ENCODE measurements at regions not wholly inside any gene's neighbourhood (a gene's known extent, or its start where the extent isn't known, plus 50 kb on each side); places are given as distances from the start of the nearest gene placed in this dataset.
A peak's percentile ranks its signal among the peaks of the same experiment; 100 is the strongest.

- H3K18ac ChIP-seq (ENCODE audit: low read depth in 1 of 2, low read length in 2 of 2): no peak overlapping the region
- no peak overlapping the region for H3K14ac ChIP-seq (ENCODE audit: low read length in 2 of 2)
- peaks cover 0 to 19% of the 10 kb centered on the region in 2 experiments for H3K27me3 ChIP-seq (ENCODE audit: control insufficient read depth in 1 of 2, insufficient read depth in 1 of 2, low read length in 2 of 2)
- no peak overlapping the region for H2AK5ac ChIP-seq (ENCODE audit: low read length, severe bottlenecking)
- H2BK12ac ChIP-seq (ENCODE audit: low read length in 2 of 2): no peak overlapping the region
- H3K4me2 ChIP-seq (ENCODE audit: low read length, poor library complexity, severe bottlenecking): peak overlapping the region; percentile 34
- DNase-seq: peak; percentile 68
- H2BK15ac ChIP-seq (ENCODE audit: low read depth, poor library complexity, severe bottlenecking): no peak overlapping the region
- peak overlapping the region in 1 of 2 experiments; percentile 33 for H3K4me3 ChIP-seq (ENCODE audit: insufficient read depth in 1 of 2, low read depth in 1 of 2, low read length in 2 of 2)
- H3K4me1 ChIP-seq (ENCODE audit: control insufficient read depth, insufficient read depth, low read depth, low read length): no peaks in the 10 kb centered on the region
- H3K23ac ChIP-seq (ENCODE audit: low read length in 2 of 2): no peak overlapping the region
- peaks cover 19% of the 10 kb centered on the region for H3K9me3 ChIP-seq (ENCODE audit: control insufficient read depth, low read length)
- peak overlapping the region; percentile 97 for H3K27ac ChIP-seq (ENCODE audit: low read length, poor library complexity, severe bottlenecking)
- H2BK5ac ChIP-seq (ENCODE audit: low read depth, low read length, poor library complexity, severe bottlenecking): peak overlapping the region; percentile 66
- peak overlapping the region; percentile 79 for H3K9ac ChIP-seq (ENCODE audit: low read length)
- no peak overlapping the region for H4K91ac ChIP-seq (ENCODE audit: low read length)
- H2AFZ ChIP-seq (ENCODE audit: low read depth, low read length): no peak overlapping the region
- 0% methylated on average over 1 of the region's 5 CpGs for WGBS
- H3K79me1 ChIP-seq (replicated peaks; ENCODE audit: low read length, poor library complexity, severe bottlenecking): no peaks in the 10 kb centered on the region
- H2BK120ac ChIP-seq (ENCODE audit: low read depth, low read length): no peak overlapping the region
- H4K8ac ChIP-seq (ENCODE audit: low read length): no peak overlapping the region
- H3K36me3 ChIP-seq (ENCODE audit: control insufficient read depth in 1 of 2, insufficient read depth in 2 of 2, low read depth in 1 of 2, low read length in 2 of 2): no peaks in the 10 kb centered on the region
- H3K4ac ChIP-seq (ENCODE audit: low read depth in 1 of 2, low read length in 2 of 2): no peak overlapping the region
Measured at GRCh38 chrX:40845331-40845911, 110.1 kb upstream of the MED14 start.

- H2AFZ ChIP-seq (ENCODE audit: low read depth, low read length): no peak overlapping the region
- H2BK5ac ChIP-seq (ENCODE audit: low read depth, low read length, poor library complexity, severe bottlenecking): no peak overlapping the region
- H4K91ac ChIP-seq (ENCODE audit: low read length): no peak overlapping the region
- no peak overlapping the region for H3K23ac ChIP-seq (ENCODE audit: low read length in 2 of 2)
- DNase-seq: peak; percentile 3
- H4K8ac ChIP-seq (ENCODE audit: low read length): no peak overlapping the region
- no peaks in the 10 kb centered on the region for H3K36me3 ChIP-seq (ENCODE audit: control insufficient read depth in 1 of 2, insufficient read depth in 2 of 2, low read depth in 1 of 2, low read length in 2 of 2)
- H2BK12ac ChIP-seq (ENCODE audit: low read length in 2 of 2): no peak overlapping the region
- H3K14ac ChIP-seq (ENCODE audit: low read length in 2 of 2): no peak overlapping the region
- no peak overlapping the region for H2BK120ac ChIP-seq (ENCODE audit: low read depth, low read length)
- no peak overlapping the region for H2BK15ac ChIP-seq (ENCODE audit: low read depth, poor library complexity, severe bottlenecking)
- H3K4me1 ChIP-seq (ENCODE audit: control insufficient read depth, insufficient read depth, low read depth, low read length): no peaks in the 10 kb centered on the region
- no peak overlapping the region for H3K4me2 ChIP-seq (ENCODE audit: low read length, poor library complexity, severe bottlenecking)
- H3K9me3 ChIP-seq (ENCODE audit: control insufficient read depth, low read length): no peaks in the 10 kb centered on the region
- WGBS: 100% methylated on average over 3 of the region's 5 CpGs
- H3K4ac ChIP-seq (ENCODE audit: low read depth in 1 of 2, low read length in 2 of 2): no peak overlapping the region
- no peak overlapping the region for H3K27ac ChIP-seq (ENCODE audit: low read length, poor library complexity, severe bottlenecking)
- no peak overlapping the region for H3K4me3 ChIP-seq (ENCODE audit: insufficient read depth in 1 of 2, low read depth in 1 of 2, low read length in 2 of 2)
- no peak overlapping the region for H2AK5ac ChIP-seq (ENCODE audit: low read length, severe bottlenecking)
- no peak overlapping the region for H3K18ac ChIP-seq (ENCODE audit: low read depth in 1 of 2, low read length in 2 of 2)
- H3K79me1 ChIP-seq (replicated peaks; ENCODE audit: low read length, poor library complexity, severe bottlenecking): no peaks in the 10 kb centered on the region
- peaks cover 0 to 37% of the 10 kb centered on the region in 2 experiments for H3K27me3 ChIP-seq (ENCODE audit: control insufficient read depth in 1 of 2, insufficient read depth in 1 of 2, low read length in 2 of 2)
- H3K9ac ChIP-seq (ENCODE audit: low read length): peak overlapping the region; percentile 33
Measured at GRCh38 chrX:40849906-40850823, 114.8 kb upstream of the MED14 start.

- Histone ChIP-seq H2AK5ac (ENCODE audit: low read length, severe bottlenecking) (no peak overlapping the region), H3K4me2 (ENCODE audit: low read length, poor library complexity, severe bottlenecking) (no peak overlapping the region), H3K79me1 (replicated peaks; ENCODE audit: low read length, poor library complexity, severe bottlenecking) (no peaks in the 10 kb centered on the region), H3K36me3 (ENCODE audit: control insufficient read depth in 1 of 2, insufficient read depth in 2 of 2, low read depth in 1 of 2, low read length in 2 of 2) (no peaks in the 10 kb centered on the region), H3K4ac (ENCODE audit: low read depth in 1 of 2, low read length in 2 of 2) (no peak overlapping the region), H4K91ac (ENCODE audit: low read length) (no peak overlapping the region), H2BK12ac (ENCODE audit: low read length in 2 of 2) (no peak overlapping the region), H4K8ac (ENCODE audit: low read length) (no peak overlapping the region), H2BK5ac (ENCODE audit: low read depth, low read length, poor library complexity, severe bottlenecking) (no peak overlapping the region), H2AFZ (ENCODE audit: low read depth, low read length) (no peak overlapping the region), H3K4me3 (ENCODE audit: insufficient read depth in 1 of 2, low read depth in 1 of 2, low read length in 2 of 2) (no peak overlapping the region), H2BK120ac (ENCODE audit: low read depth, low read length) (no peak overlapping the region), H3K9ac (ENCODE audit: low read length) (no peak overlapping the region), H3K27me3 (ENCODE audit: control insufficient read depth in 1 of 2, insufficient read depth in 1 of 2, low read length in 2 of 2) (peaks cover 0 to 40% of the 10 kb centered on the region in 2 experiments), H3K9me3 (ENCODE audit: control insufficient read depth, low read length) (peaks cover 6% of the 10 kb centered on the region), H2BK15ac (ENCODE audit: low read depth, poor library complexity, severe bottlenecking) (no peak overlapping the region), H3K14ac (ENCODE audit: low read length in 2 of 2) (no peak overlapping the region), H3K18ac (ENCODE audit: low read depth in 1 of 2, low read length in 2 of 2) (no peak overlapping the region), H3K4me1 (ENCODE audit: control insufficient read depth, insufficient read depth, low read depth, low read length) (no peaks in the 10 kb centered on the region), H3K27ac (ENCODE audit: low read length, poor library complexity, severe bottlenecking) (no peak overlapping the region), H3K23ac (ENCODE audit: low read length in 2 of 2) (no peak overlapping the region)
- no peak for DNase-seq
Measured at GRCh38 chrX:40852586-40852985, 117.2 kb upstream of the MED14 start.

GRCh38 chrX:40853004-40853815 is 117.9 kb upstream of the MED14 start:
- no peak overlapping the region for H3K14ac ChIP-seq (ENCODE audit: low read length in 2 of 2)
- no CpG with 5 or more reads among the region's 4 CpGs for WGBS
- H3K9me3 ChIP-seq (ENCODE audit: control insufficient read depth, low read length): peaks cover 6% of the 10 kb centered on the region
- H3K36me3 ChIP-seq (ENCODE audit: control insufficient read depth in 1 of 2, insufficient read depth in 2 of 2, low read depth in 1 of 2, low read length in 2 of 2): no peaks in the 10 kb centered on the region
- H2AK5ac ChIP-seq (ENCODE audit: low read length, severe bottlenecking): no peak overlapping the region
- no peak for DNase-seq
- H3K23ac ChIP-seq (ENCODE audit: low read length in 2 of 2): no peak overlapping the region
- no peak overlapping the region for H3K27ac ChIP-seq (ENCODE audit: low read length, poor library complexity, severe bottlenecking)
- H3K18ac ChIP-seq (ENCODE audit: low read depth in 1 of 2, low read length in 2 of 2): no peak overlapping the region
- H4K8ac ChIP-seq (ENCODE audit: low read length): no peak overlapping the region
- H3K4ac ChIP-seq (ENCODE audit: low read depth in 1 of 2, low read length in 2 of 2): no peak overlapping the region
- H3K4me3 ChIP-seq (ENCODE audit: insufficient read depth in 1 of 2, low read depth in 1 of 2, low read length in 2 of 2): no peak overlapping the region
- H3K4me2 ChIP-seq (ENCODE audit: low read length, poor library complexity, severe bottlenecking): no peak overlapping the region
- no peak overlapping the region for H2BK120ac ChIP-seq (ENCODE audit: low read depth, low read length)
- H4K91ac ChIP-seq (ENCODE audit: low read length): no peak overlapping the region
- H2BK5ac ChIP-seq (ENCODE audit: low read depth, low read length, poor library complexity, severe bottlenecking): no peak overlapping the region
- H3K79me1 ChIP-seq (replicated peaks; ENCODE audit: low read length, poor library complexity, severe bottlenecking): no peaks in the 10 kb centered on the region
- no peak overlapping the region for H2BK15ac ChIP-seq (ENCODE audit: low read depth, poor library complexity, severe bottlenecking)
- no peak overlapping the region for H2BK12ac ChIP-seq (ENCODE audit: low read length in 2 of 2)
- peaks cover 0 to 35% of the 10 kb centered on the region in 2 experiments for H3K27me3 ChIP-seq (ENCODE audit: control insufficient read depth in 1 of 2, insufficient read depth in 1 of 2, low read length in 2 of 2)
- H3K9ac ChIP-seq (ENCODE audit: low read length): no peak overlapping the region
- no peaks in the 10 kb centered on the region for H3K4me1 ChIP-seq (ENCODE audit: control insufficient read depth, insufficient read depth, low read depth, low read length)
- no peak overlapping the region for H2AFZ ChIP-seq (ENCODE audit: low read depth, low read length)

All from mesenchymal stem cell (in vitro differentiated cells and primary cell).